ENCODE measurements at regions not wholly inside any gene's neighbourhood (a gene's known extent, or its start where the extent isn't known, plus 50 kb on each side); places are given as distances from the start of the nearest gene placed in this dataset.

DNA sequence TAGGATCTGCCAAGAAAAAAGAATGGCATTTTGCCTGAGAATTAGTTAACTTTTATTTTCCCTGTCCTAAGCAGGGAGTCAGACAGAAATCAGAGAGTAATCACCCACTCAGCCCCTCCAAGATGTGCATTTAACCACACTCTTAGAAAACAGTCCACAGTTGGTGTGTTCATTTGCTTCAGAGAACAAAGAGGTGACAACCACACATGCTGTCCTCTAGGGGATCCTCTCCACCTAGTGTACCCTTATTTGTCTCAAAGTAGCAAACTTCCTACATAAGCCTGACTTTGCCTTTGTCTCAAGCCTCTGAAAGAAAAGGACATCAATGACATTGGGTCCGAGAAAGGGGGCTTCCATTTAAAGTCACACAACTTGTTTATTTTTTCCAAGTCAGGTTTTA, 107.0 kb upstream of the RFC3 start:
- no peak for DNase-seq (ENCODE audit: low read depth)

DNA sequence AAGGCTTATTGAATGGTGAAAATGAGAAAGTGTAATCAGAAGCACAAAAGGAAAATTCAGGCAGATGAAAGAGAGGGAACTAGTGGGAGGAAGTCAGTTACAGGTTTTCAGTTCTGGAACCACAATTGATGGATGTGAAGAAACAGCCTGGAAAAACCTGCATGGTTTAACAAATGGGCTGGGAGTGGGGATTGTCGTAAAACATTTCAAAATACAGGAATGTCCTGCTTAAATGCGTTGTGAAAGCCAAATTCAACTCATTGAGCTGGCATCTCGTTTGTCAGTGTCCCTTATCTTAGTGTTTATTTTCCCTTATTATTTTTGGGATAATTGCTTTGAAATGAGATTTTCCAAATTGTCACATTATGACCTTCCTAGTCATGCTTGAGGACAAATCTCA, 106.5 kb upstream of the RFC3 start:
- DNase-seq (ENCODE audit: low read depth) = no peak

DNA sequence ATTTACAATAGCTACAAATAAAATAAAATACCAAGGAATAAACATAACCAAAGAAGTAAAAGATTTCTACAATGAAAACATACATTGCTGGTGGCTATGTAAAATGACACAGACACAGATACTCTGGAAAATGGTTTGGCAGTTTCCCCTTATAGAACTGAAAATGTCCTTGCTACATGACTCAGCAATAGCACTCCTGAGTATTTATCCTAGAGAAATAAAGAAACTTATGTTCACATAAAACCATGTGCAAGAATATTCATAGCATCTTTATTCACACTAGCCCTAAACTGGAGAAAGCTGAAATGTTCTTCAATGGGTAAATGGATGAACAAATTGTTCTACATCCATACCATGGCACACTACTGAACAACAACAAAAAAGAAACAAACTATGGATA, 100.2 kb upstream of the RFC3 start:
- DNase-seq (ENCODE audit: low read depth) = no peak

DNA sequence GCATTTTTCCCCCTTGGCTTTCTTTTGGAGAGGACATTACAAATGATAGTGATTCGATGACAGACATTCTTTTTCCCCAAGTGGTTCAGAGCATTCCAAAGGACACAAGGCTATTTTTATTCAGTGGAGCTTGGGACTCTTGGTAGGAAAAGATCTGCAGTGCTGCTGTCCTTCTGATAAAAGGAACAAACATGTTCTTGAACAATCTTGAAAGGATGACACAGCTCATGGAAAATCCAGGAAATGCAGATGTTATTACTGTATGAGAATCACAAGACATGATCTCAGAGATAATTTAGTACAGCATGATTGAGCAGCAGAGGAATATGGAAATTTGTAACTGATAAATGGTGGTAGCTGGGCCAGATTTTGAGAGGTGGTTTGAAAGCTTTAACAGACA, 96.2 kb upstream of the RFC3 start:
- no peak for DNase-seq (ENCODE audit: low read depth)

DNA sequence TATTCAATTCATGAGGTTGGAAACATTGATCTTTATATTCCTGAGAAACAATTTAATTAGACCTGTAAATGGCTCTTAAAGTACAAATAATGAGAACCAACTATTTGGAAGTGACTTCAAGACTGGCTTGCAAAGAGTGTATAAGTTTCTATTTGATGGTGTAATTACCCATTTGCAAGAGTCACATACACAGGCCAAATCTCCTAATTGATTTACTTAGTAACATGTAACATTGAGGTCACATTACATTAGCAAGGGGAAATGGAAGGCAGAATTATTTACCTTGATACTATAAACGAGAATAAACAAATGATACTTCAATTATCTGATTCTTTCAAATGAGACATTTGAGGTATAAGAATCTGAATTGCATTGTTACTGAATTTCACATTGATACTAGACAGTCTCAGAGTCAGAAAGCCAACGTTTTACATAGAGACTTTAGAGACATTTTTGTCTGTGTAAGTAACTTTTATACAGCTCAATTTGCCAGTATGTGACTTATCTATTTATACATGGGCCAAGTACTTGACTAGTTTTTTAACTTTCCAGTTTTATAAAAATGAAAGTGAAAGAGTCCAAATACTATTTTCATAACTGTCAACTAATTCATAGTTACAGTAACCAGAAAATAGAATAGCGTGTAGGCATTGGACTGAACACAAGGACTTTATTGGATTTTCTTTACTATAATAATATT, 95.6 kb upstream of the RFC3 start:
- DNase-seq (ENCODE audit: low read depth) = no peak

DNA sequence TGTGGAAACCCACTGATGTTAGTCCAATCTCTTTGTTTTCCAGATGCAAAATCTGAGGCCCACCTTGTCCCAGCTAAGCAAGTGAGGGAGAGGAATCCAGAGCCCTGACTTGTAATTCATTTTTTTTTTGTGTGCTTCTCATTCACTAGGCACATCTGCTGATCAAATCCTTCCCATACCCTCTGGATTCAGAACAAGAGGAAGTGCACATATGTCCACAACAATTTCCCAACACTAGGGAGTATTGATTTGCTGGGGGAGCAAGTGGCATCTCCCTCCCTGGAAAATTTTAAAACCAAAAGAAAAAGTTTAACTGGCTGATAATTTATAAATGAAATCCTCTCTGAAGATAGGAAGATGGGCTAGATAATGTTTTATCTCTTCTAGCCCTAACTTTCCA, 94.6 kb upstream of the RFC3 start:
- DNase-seq (ENCODE audit: low read depth) = no peak

DNA sequence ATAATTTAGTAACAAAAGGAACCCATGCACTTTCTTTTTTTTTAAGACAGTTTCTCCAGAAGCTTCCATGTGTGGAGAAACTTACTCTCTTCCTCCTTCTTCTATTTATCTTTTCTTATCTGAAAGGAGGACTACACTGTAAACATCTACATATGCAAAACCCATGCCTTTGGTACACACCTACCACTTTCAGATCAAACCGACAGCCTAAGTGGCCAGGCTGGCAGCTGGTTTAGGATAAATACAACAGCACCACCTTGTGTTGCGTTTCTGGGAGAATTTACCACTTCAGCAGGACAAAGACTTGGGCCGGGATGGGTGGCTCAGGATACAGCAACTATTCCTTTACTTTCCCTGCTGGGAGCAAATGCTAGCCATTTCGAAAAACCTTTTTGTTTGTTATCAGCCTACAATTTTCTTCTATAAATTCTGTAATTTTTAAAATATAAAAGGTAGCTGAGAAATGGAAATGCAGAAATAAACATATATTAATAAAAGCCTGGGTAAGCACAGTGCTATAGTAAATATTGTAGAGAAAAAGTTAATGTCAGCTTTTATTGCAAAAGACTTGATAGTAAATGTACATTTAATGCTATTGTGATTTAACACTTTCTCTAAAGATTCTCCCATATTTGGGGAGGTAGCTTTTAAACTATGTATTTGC, 94.0 kb upstream of the RFC3 start:
- DNase-seq (ENCODE audit: low read depth) = peak; percentile 28

DNA sequence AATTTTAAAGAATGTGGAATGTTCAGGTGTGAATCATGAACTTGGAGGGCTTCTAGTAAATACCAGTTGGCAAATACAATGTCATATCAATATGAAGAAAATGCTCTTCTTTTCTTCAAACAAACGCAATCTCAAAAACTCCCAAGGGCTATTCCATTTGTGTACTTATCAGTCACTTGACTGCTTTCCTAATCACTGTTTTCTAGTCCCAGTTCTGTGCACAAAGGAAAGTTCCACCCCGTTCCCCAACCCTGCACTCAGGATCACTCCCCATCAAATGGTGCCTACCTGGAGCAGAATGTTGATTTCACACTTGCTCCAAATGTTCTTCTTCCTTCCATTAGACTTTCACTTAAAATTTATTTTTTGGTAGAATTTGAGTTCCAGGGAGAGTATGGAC, 92.6 kb upstream of the RFC3 start:
- DNase-seq (ENCODE audit: low read depth) = no peak

DNA sequence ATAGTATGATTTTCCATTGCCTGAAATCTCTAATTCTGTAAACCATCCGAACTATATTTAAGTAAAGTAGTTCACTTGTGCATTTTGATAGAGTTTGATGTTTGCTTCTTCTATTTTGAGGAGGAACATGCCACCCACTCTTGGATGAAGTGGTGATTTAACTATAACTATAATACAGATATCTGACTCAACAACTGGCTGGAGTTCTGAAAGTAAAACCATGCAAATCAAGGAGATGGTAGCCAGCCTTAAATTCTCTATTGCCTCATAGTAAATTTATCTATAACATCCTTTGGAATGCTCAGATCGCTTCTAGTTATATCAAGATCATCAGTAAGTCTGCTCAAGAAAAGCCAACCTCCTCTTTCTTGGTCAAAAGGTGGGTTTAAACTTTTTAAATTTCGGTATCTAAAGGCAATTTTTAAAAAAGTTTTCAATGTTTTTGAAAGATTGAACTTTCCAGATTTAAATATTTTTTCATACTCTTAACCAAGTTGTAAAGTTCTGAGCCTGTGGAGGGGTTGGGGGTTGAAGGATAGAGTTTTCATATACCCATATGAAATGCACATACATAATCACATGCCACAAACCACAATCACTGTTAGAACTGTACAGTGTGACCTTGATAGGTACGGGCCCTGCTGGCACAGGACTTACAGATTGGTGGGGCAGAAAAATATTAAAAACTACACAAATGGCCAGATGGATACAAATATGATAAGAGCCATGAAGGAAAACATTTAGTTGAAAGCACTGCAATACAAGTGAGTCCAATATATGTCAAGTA, 90.5 kb upstream of the RFC3 start:
- no peak for DNase-seq (ENCODE audit: low read depth)

DNA sequence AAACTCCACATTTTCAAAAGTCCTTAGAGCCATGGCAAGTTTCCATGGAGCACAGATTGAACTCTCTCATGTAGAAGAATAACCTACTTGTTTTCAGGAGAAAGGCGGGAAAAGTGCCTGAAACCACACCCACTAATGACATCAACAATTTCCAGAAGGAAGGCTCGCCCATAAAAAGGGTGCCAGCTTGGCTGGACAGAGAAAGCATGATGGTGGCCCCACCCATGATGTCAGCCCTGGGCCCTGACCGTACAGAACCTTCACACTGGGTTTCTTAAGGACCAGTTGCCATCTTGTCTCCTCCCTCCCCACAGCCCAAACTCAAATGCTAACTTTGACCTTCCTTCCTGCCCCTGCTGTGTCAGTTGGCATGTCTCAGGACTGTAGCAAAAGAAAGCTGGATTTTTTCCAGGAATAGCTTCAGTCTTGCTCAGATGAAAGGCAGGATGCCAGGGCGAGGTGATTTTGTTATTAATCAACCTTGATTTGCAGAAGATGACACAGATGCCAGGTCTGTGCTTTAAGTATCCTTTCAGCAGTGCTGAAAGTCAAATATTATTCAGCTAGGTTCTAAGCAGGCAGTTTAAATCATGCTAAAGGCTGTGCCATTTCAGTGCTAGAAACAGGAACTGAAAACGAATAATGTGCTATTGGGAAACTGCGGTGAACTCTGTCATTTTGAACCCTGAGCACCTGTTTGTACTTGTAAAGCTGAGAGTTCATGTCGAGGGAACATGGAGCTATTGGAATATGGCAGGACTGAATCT, 89.5 kb upstream of the RFC3 start:
- no peak for DNase-seq (ENCODE audit: low read depth)

DNA sequence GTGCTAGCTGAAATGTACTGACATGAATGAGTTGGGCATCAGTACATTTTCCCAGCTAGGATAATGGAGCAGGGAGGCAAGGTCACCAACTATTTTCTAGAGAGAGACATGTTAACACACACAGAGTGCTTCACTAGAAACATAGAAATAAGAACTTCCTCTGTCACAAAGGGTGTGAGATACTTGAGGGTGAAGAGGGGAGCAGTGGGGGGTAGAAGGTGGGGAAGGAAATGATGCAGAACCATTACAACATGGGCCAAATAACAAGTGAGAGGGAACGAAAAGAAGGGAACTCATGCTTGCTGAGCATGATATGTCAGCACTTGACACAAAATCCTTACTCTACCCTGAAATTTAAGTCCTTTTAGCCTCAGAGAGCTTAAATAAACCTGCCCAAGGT, 87.8 kb upstream of the RFC3 start:
- DNase-seq (ENCODE audit: low read depth) = no peak

DNA sequence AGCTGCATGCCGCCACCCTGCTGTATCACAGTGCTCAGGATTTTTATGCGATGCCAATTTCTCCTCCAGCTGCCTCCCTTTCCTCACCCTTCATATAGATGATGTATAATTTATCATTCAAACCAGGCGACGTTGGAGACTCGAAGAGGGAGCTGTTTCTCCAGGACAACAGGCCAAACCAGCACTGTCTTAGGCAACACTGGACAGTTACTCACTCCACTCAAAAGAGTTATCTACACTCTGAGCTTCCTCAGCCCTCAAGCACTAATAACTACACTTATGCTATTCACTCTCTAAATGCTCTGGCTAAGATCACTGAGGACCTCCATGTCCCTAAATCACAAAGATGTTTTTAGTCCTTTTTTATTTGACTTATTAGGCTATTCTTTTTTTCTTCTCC, 87.3 kb upstream of the RFC3 start:
- DNase-seq (ENCODE audit: low read depth) = no peak

DNA sequence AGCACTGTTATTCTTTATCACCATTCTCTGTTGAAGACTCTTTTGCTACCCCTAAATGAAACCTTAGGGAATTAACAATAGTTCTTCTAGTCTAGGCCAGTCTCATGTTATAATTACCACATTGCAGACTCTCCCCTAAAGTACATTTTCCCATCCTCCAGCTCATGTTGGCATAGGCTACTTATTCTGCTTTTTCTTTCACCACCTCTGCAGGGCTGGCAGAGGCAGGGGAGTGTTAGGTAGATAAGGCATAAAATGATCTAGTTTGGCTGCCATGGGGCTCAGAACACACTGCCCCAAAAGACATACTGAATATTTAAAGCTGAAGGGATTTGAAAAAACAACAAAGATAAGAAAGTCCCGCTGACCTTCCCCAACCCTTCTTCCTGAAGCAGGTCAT, 82.7 kb upstream of the RFC3 start:
- no peak for DNase-seq (ENCODE audit: low read depth)

DNA sequence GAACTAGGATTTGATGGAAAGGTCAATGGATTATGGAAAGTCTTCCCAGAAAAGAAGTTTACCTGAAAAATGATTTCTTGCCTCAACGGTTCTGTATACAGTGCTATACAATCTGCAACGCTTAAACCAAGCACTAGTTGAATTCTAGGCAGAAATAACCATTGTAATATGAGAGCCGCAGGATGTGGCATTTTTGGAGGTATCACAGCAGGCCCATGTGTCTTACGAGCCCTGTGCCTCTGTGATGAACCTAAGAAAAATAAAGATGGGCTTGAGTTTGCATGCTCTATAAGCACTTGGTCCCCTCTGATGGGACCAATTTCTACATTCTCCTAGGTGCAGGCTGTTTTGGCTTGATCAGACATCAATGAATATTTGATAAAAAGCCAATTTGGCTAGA, 78.7 kb upstream of the RFC3 start:
- DNase-seq (ENCODE audit: low read depth) = no peak

DNA sequence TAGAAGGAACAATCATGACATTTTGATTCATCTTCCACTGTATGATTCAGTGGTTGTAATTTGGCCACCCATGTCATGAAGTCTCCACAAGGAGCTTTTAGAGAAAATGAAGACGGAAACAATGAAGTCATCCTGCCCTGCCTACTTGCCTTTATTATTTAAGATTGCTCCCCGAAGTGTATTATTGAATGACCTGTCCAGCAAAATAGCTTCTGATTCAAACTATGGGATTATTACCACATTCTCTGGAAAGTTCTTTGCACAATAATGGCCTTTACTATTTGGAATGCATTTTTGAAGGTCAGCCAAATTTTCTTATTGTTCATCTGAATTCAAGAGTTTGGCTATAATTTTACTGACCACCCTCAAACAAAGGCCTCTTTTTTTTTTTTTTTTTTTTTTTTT, 77.8 kb upstream of the RFC3 start:
- DNase-seq (ENCODE audit: low read depth) = no peak

DNA sequence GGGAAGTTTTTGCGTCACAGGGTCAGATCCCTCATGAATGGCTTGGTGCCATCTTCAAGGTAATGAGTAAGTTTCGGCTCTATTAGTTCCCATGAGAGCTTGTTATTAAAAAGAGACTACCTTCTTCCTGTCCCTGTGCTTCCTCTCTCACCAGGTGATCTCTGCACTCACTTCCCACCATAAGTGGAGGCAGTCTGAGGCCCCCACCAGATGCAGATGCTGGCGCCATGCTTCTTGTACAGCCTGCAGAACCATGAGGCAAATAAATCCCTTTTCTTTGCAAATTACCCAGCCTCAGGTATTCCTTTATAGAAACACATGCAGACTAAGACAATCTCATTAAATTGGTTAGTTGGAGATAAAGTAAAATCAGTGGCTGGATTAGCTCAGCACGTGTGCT, 75.6 kb upstream of the RFC3 start:
- DNase-seq (ENCODE audit: low read depth) = no peak

DNA sequence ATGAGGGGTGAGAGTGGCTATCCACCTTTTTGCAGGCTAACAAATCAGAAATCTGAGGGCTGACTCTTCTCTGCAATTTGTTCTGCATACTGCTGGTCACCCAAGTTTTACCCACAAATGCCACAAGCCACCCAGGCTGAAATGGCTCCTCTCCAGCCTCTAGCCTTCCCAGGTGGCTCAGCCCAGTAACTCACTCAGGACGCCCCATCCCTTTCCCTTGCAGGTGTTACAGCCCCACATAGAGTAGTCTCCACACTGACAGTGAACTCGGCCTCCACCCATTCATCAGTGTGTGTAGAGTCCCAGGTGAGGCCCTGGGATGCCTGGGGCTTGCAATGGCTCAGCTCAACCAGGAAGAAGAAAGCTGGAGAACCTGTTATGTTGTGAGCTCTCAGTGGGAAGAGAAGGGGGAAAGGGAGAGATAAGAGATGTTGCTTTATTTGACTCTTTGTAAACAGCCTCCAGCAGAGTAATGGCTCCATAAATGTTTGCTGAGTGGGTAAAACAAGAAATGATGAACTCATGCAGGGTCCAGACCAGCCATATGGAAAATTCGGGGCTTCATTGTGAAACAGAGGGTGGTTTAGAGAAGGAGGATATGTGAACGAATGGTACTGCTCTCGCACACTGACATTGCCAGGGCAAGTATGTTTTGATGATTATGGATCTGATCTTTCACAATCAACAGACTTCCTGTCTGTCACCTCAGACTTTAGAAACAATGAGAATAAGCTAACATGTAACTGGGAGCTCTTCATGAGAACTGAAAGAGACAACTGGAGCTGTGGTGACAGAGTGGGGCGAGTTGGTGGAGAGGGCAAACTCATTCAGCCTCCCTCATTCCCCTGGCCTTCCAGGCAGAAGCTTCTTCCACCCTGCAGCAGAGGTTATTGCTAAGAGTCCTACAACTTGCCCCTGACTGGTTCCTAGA, 74.2 kb upstream of the RFC3 start:
- DNase-seq (ENCODE audit: low read depth) = no peak

DNA sequence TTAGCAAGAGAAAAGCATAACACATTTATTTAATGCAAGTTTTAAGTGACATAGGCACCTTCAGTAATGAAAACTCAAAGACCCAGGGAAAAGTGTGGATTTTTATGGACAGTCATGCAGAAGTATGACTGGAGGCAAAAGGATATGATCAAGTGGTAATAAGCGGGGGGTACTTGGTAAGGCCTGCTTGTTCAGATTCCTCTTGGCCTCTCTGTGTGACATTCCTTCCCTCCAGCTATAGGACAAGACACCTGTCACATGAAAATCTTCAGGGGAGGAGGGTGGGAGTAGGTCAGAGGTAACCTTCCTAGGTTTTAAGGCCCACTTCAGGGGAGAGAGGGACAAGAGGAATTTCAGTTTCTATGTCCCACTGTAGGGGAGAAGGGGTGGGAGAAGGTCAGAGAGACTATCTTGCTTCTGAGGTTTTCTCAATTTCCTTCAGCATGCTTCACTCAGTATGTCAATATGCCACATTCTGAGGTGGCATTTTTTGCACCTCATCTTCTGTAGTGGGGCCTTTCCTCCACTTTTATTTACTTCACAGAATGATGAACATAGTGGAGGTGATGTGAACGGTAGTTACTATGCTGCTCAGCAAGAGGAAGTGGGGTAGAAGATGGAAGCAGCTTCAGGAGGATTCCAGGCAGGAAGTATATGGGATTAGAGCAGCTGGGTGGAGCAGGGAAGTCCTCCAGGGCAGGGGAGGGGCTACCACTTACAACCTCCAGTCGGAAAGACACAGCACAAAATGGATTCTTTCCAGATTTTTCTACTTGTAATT, 73.2 kb upstream of the RFC3 start:
- DNase-seq (ENCODE audit: low read depth) = no peak

DNA sequence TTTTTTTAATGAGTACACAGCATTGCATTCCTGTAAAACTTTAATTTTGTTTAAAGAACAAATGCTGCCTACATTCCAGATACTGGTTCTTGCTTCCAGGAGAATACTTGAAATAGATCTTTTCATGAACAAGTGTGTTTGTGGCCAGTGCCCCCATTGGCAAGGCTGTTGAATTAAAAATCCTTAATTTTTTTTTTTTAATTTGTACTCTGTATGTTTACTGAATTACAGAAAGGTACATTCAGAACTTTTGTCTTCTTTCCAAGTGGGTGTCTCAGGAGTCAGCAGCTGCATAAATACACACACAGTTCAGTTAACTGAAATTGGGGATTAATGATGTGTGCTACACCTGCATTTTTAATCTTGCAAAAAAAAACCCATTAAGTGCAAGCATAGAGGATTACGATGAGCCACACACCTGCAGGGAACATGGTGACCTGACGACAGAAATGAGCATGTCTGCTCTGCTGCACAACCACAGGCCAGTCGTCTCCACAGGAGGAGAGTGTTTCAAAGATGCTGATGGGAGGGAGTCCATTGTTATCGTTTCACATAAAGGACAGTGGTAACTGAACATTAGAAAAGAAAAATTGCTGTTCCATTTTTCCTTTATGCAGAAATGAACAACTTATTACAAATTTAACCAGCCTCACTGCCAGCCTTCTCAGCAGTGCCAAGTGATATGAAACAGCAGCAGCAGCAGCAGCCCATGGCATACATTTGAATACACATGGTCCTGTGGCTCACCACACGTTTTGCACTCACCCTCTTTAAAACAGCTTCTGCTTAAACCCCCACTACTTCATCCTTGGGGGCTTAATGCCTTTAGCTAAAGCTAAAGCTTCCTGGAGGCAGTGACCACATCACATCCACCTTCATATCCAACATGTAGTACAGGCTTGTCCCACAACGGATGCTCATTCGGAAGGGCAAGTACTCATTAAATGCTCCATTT, 72.3 kb upstream of the RFC3 start:
- DNase-seq (ENCODE audit: low read depth) = no peak

DNA sequence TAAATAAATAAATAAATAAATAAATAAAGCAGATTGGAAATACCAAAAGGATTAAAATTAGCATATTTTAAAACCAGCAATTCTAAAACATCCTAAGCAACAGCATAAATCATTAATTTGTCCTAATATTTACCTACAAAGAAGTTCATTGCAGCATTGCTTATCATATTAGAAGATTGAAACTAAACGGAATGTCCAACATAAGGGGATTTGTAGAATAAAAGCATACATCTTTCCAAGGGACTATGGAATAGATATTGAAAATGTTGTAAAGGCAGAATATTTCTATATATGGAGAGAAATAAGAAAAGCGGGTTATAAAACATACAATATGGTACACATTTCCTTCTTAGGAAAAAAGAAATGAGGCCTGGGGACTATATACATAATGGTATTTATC, 71.1 kb upstream of the RFC3 start:
- no peak for DNase-seq (ENCODE audit: low read depth)

All from activated T-helper 1 cell treated with Interleukin-2 at 50 U/mL for 16 hours (primary cell).